SK-N-SH (cell line): ENCODE measurements at regions not wholly inside any gene's neighbourhood (a gene's known extent, or its start where the extent isn't known, plus 50 kb on each side); places are given as distances from the start of the nearest gene placed in this dataset.

Source experiments
- CTCF ChIA-PET: fragments of 300-600, 350-600 bp; formaldehyde crosslinking; extraction: SDS; loops from one replicate; lab custom pipeline; 2021; lab: Yijun Ruan, JAX
- POLR2A ChIA-PET: fragments of 350-600 bp; sonication (Branson Sonifier 250); formaldehyde crosslinking; extraction: SDS; loops from one replicate; lab custom pipeline; 2020; ENCODE audit warnings: antibody characterized with exemption, inconsistent platforms; lab: Yijun Ruan, JAX
- DNase-seq: peaks from one replicate; pipeline ENCODE4 v3.0.0; 2012
- H2AFZ ChIP-seq: fragments of 200-600 bp; sonication (generic); 2 replicates; pipeline ENCODE4 v1.8.1; 2016; ENCODE audit warnings: antibody characterized with exemption, mild to moderate bottlenecking, low read depth
- H3F3A ChIP-seq: fragments of 200-600 bp; sonication (generic); replicated peaks from 2 replicates; pipeline ENCODE3; 2016; ENCODE audit warnings: antibody characterized with exemption, mild to moderate bottlenecking; ENCODE audit not compliant: insufficient read depth
- H3K27ac ChIP-seq, 2 experiments: fragments of 200-500 bp in 1 of 2; fragments of 200-600 bp in 1 of 2; sonication (Bioruptor generic) in 1 of 2; sonication (generic), shearing (Covaris generic) in 1 of 2; 2 replicates each; pipeline versions ENCODE4 v1.5.1 to v1.6.1; 2014 to 2016; ENCODE audit warnings: low read depth in 2 of 2, inconsistent platforms in 1 of 2, low read length in 1 of 2, mild to moderate bottlenecking in 1 of 2, mixed read lengths in 1 of 2
- H3K27me3 ChIP-seq: fragments of 200-600 bp; sonication (generic), shearing (Covaris generic); 2 replicates; pipeline ENCODE4 v1.6.1; 2016; ENCODE audit warnings: mixed run types; ENCODE audit not compliant: insufficient read depth
- H3K36me3 ChIP-seq, 2 experiments: fragments of 200-500 bp in 1 of 2; fragments of 200-600 bp in 1 of 2; sonication (Bioruptor generic) in 1 of 2; sonication (generic) in 1 of 2; replicated peaks in 1 of 2; 2 replicates each; pipeline versions ENCODE3 to v1.5.1; 2014 to 2016; ENCODE audit warnings: low read length in 1 of 2, mild to moderate bottlenecking in 1 of 2; ENCODE audit not compliant: insufficient read depth in 2 of 2, control insufficient read depth in 1 of 2
- H3K4me1 ChIP-seq, 2 experiments: fragments of 200-500 bp in 1 of 2; fragments of 200-600 bp in 1 of 2; sonication (Bioruptor generic) in 1 of 2; sonication (generic), shearing (Covaris generic) in 1 of 2; 2 replicates each; pipeline versions ENCODE4 v1.5.1 to v1.6.1; 2014 to 2016; ENCODE audit warnings: low read depth in 1 of 2, low read length in 1 of 2, mixed run types in 1 of 2; ENCODE audit not compliant: insufficient read depth in 2 of 2, control insufficient read depth in 1 of 2
- H3K4me2 ChIP-seq: fragments of 200-600 bp; sonication (generic), shearing (Covaris generic); 2 replicates; pipeline ENCODE4 v1.6.1; 2017; ENCODE audit warnings: mixed run types
- H3K4me3 ChIP-seq, 2 experiments: fragments of 200-500 bp in 1 of 2; fragments of 200-600 bp in 1 of 2; sonication (Bioruptor generic) in 1 of 2; sonication (generic), shearing (Covaris generic) in 1 of 2; 2 replicates each; pipeline versions ENCODE4 v1.5.1 to v1.8.1; 2014 to 2016; ENCODE audit warnings: low read depth in 2 of 2, inconsistent platforms in 1 of 2, low read length in 1 of 2, mild to moderate bottlenecking in 1 of 2, mixed read lengths in 1 of 2, moderate library complexity in 1 of 2
- H3K79me2 ChIP-seq: fragments of 200-600 bp; sonication (generic); 2 replicates; pipeline ENCODE4 v1.8.1; 2017; ENCODE audit warnings: mild to moderate bottlenecking; ENCODE audit not compliant: insufficient read depth
- H3K9ac ChIP-seq: fragments of 200-600 bp; sonication (generic); 2 replicates; pipeline ENCODE4 v1.6.1; 2017; ENCODE audit warnings: mixed run types
- H3K9me2 ChIP-seq: fragments of 200-600 bp; sonication (generic); 2 replicates; pipeline ENCODE4 v1.6.1; 2017; ENCODE audit warnings: mixed run types
- H3K9me3 ChIP-seq: fragments of 200-600 bp; sonication (generic); 2 replicates; pipeline ENCODE4 v1.6.1; 2017; ENCODE audit warnings: mixed run types, mild to moderate bottlenecking, moderate library complexity
- H4K20me1 ChIP-seq: fragments of 200-600 bp; sonication (generic); 2 replicates; pipeline ENCODE4 v1.6.1; 2017; ENCODE audit warnings: mild to moderate bottlenecking, mixed run types; ENCODE audit not compliant: insufficient read depth
- CTCF ChIP-seq: fragments of 200-600 bp; sonication (generic); IDR thresholded peaks from 2 replicates; pipeline ENCODE4 v1.6.1; 2017; ENCODE audit warnings: antibody characterized with exemption, mild to moderate bottlenecking, moderate library complexity
- EP300 ChIP-seq, 2 experiments: IDR thresholded peaks; 2 replicates each; pipeline versions ENCODE4 v1.4.0 to v1.6.1; 2012; ENCODE audit warnings: borderline replicate concordance in 1 of 2, low read depth in 1 of 2, low read length in 1 of 2
- FOXJ3 ChIP-seq: sonication (generic); formaldehyde crosslinking; IDR thresholded peaks from 2 replicates; pipeline ENCODE4 v1.5.1; 2020; ENCODE audit warnings: mild to moderate bottlenecking, missing genetic modification reagents
- FOXM1 ChIP-seq: IDR thresholded peaks from 2 replicates; pipeline ENCODE4 v1.4.0; 2012; ENCODE audit warnings: low read depth, mild to moderate bottlenecking
- IRF3 ChIP-seq: fragments of 150-350 bp; IDR thresholded peaks from 2 replicates; pipeline ENCODE4 v1.6.1; 2016; ENCODE audit warnings: mild to moderate bottlenecking, low read depth, low read length
- NFIC ChIP-seq: IDR thresholded peaks from 2 replicates; pipeline ENCODE4 v1.4.0; 2012; ENCODE audit warnings: borderline replicate concordance
- NRF1 ChIP-seq: IDR thresholded peaks from 2 replicates; pipeline ENCODE4 v1.6.1; 2012; ENCODE audit warnings: low read depth, mild to moderate bottlenecking, low read length
- RAD21 ChIP-seq: IDR thresholded peaks from 2 replicates; pipeline ENCODE4 v1.6.1; 2012; ENCODE audit warnings: mild to moderate bottlenecking, low read length
- RCOR1 ChIP-seq: fragments of 150-350 bp; IDR thresholded peaks from 2 replicates; pipeline ENCODE4 v1.6.1; 2017; ENCODE audit warnings: antibody characterized with exemption, low read length
- REST ChIP-seq: IDR thresholded peaks from 2 replicates; pipeline ENCODE4 v1.6.1; 2012; ENCODE audit warnings: mild to moderate bottlenecking, low read depth, low read length, moderate library complexity
- TCF12 ChIP-seq: IDR thresholded peaks from 2 replicates; pipeline ENCODE4 v1.4.0; 2012
- WGBS: methylation state at CpG from one replicate; pipeline ENCODE4 v1.1.6; 2017; ENCODE audit warnings: low lambda C conversion rate; 5-methylcytosine and 5-hydroxymethylcytosine counted together
- TF ChIP-seq, protein P1 (sequence below): fragments of 150-350 bp; IDR thresholded peaks from 2 replicates; pipeline ENCODE4 v1.6.1; 2017; ENCODE audit warnings: antibody characterized with exemption, low read length, low read depth, borderline replicate concordance

DNA sequence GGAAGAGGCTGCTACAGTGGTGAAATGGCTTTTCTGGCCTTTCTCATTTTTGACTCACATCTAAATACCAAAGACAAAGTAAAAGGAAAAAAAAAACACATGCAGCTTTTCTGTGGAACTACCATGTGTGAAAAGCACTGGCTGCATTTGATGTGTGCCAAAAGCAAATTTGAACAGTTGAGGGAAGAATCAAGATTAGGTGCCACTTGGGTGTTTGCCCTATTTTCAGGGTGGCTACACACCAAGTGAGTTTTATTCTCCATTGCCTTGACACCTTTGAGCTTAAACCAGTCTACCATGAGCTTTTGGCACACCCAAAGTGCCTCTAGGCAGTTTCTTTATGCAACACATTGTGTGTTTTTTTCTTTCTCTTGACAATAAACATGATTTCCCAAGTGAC, 423.9 kb downstream of the FAM133A start:
- H3K4me3 ChIP-seq, result no peak overlapping the region
- no peaks in the 10 kb centered on the region for H3K4me1 ChIP-seq
- H2AFZ ChIP-seq, result no peak overlapping the region
- ChIA-PET POLR2A (no interaction called here), CTCF (interaction anchor here (0.8 kb wide), 1 partner anchor 11 kb away, joined by 3 read pairs; no protein-coding TSS in a partner anchor)
- no peak overlapping the region for H3K9ac ChIP-seq
- H3K36me3 ChIP-seq, result no peaks in the 10 kb centered on the region
- no peaks in the 10 kb centered on the region for H3K27me3 ChIP-seq
- H3K79me2 ChIP-seq, result no peaks in the 10 kb centered on the region
- no peaks in the 10 kb centered on the region for H3K9me3 ChIP-seq
- no peak for DNase-seq
- H3K27ac ChIP-seq, result no peak overlapping the region
- H3K4me2 ChIP-seq, result no peak overlapping the region
- TF ChIP-seq FOXM1 (no peak), FOXJ3 (CRISPR knock-in tag) (no peak)
- TF ChIP-seq, all 33 proteins: peak for 0
- H3K9me2 ChIP-seq, result no peaks in the 10 kb centered on the region
- H3F3A ChIP-seq, result no peaks in the 10 kb centered on the region
- H4K20me1 ChIP-seq, result no peaks in the 10 kb centered on the region

- H3K4me3 ChIP-seq, result peak overlapping the region in 1 of 2 experiments; percentile 35; a peak in 1 of 4 replicates
- 2% methylated on average over 3 of the region's 3 CpGs for WGBS
- ChIA-PET POLR2A (no interaction called here), CTCF (interaction anchor here (1.2 kb wide), 1 partner anchor 10 kb away, joined by 3 read pairs; no protein-coding TSS in a partner anchor)
- no peaks in the 10 kb centered on the region for H3K9me2 ChIP-seq
- no peaks in the 10 kb centered on the region for H3K79me2 ChIP-seq
- no peak overlapping the region for H3K27ac ChIP-seq
- no peaks in the 10 kb centered on the region for H3F3A ChIP-seq
- no peaks in the 10 kb centered on the region for H3K27me3 ChIP-seq
- H3K9me3 ChIP-seq, result no peaks in the 10 kb centered on the region
- no peaks in the 10 kb centered on the region for H3K36me3 ChIP-seq
- TF ChIP-seq RAD21 (peak; percentile 6; the same call in 1 of the 2 replicates), CTCF (peak; percentile 59), EP300 (IDR thresholded peaks at IDR 0.05; ENCODE audit: borderline replicate concordance in 1 of 2, low read depth in 1 of 2, low read length in 1 of 2) (no peak)
- no peak overlapping the region for H3K9ac ChIP-seq
- peak overlapping the region; percentile 35; the same call in 1 of the 2 replicates for H2AFZ ChIP-seq
- H4K20me1 ChIP-seq, result no peaks in the 10 kb centered on the region
- DNase-seq, result no peak
- no peaks in the 10 kb centered on the region for H3K4me1 ChIP-seq
- peak overlapping the region; percentile 57; the same call in 1 of the 2 replicates for H3K4me2 ChIP-seq
These were observed 434.0 kb downstream of the FAM133A start for GRCh38 chrX:94107981-94108380.

DNA sequence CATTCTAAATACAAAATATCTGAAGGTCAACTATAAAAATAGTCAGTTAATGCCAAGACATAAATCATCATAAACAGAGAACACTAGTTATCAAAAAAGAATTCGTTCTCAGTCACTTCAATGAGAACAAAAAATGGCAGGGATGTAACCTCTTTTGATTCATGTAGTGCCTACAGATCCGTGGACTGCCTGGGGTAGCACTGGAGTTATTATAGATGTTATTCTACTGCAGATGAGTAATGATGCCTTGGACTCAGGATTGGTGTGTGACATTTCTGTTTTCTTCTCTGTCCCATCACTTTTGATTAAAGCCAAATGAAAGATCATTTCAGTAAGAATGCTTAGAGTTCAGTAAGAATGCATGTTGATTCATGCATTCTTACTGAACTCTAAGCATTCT, 440.4 kb downstream of the FAM133A start:
- Histone ChIP-seq H3K9ac (no peak overlapping the region), H3K4me3 (no peak overlapping the region; a peak in 1 of 4 replicates), H3K27me3 (no peaks in the 10 kb centered on the region), H3K9me3 (no peaks in the 10 kb centered on the region), H3K4me1 (no peaks in the 10 kb centered on the region), H3K36me3 (no peaks in the 10 kb centered on the region), H3K27ac (no peak overlapping the region), H3F3A (no peaks in the 10 kb centered on the region), H3K4me2 (no peak overlapping the region), H3K79me2 (no peaks in the 10 kb centered on the region), H2AFZ (no peak overlapping the region), H3K9me2 (no peaks in the 10 kb centered on the region), H4K20me1 (no peaks in the 10 kb centered on the region)
- ChIA-PET POLR2A (no interaction called here), CTCF (no interaction called here)
- DNase-seq, result no peak
- WGBS, result 0% methylated on average over 2 of the region's 2 CpGs
- TF ChIP-seq REST, result no peak
- no peak for TF ChIP-seq TCF12
- no peak for TF ChIP-seq RCOR1
- TF ChIP-seq, protein P1, sequence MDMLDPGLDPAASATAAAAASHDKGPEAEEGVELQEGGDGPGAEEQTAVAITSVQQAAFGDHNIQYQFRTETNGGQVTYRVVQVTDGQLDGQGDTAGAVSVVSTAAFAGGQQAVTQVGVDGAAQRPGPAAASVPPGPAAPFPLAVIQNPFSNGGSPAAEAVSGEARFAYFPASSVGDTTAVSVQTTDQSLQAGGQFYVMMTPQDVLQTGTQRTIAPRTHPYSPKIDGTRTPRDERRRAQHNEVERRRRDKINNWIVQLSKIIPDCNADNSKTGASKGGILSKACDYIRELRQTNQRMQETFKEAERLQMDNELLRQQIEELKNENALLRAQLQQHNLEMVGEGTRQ, result no peak
- no peak for TF ChIP-seq RAD21
- no peak for TF ChIP-seq NFIC
- no peak for TF ChIP-seq NRF1
- no peak for TF ChIP-seq FOXM1
- no peak for TF ChIP-seq IRF3
